Osteoblast (primary cell): ENCODE measurements at regions not wholly inside any gene's neighbourhood (a gene's known extent, or its start where the extent isn't known, plus 50 kb on each side); places are given as distances from the start of the nearest gene placed in this dataset.

Source experiments
- DNase-seq: peaks from one replicate; pipeline ENCODE4 v3.0.0; 2011; ENCODE audit warnings: low spot score, mixed read lengths; ENCODE audit not compliant: insufficient read length; ENCODE audit errors: missing footprints
- H2AFZ ChIP-seq: 2 replicates; pipeline ENCODE4 v1.6.0; 2011; ENCODE audit warnings: mild to moderate bottlenecking, low read length
- H3K27ac ChIP-seq: 2 replicates; pipeline ENCODE4 v1.5.1; 2011; ENCODE audit warnings: mild to moderate bottlenecking, low read depth, low read length, moderate library complexity
- H3K27me3 ChIP-seq: 2 replicates; pipeline ENCODE4 v1.6.0; 2012; ENCODE audit warnings: mild to moderate bottlenecking, control low read depth, inconsistent platforms, low read length, moderate library complexity; ENCODE audit not compliant: insufficient read depth
- H3K36me3 ChIP-seq: 2 replicates; pipeline ENCODE4 v1.5.1; 2011; ENCODE audit warnings: mild to moderate bottlenecking, low read length, control low read depth, moderate library complexity; ENCODE audit not compliant: insufficient read depth
- H3K4me1 ChIP-seq: 2 replicates; pipeline ENCODE4 v1.5.1; 2011; ENCODE audit warnings: mild to moderate bottlenecking, low read length, control low read depth, moderate library complexity; ENCODE audit not compliant: insufficient read depth
- H3K4me2 ChIP-seq: 2 replicates; pipeline ENCODE4 v1.6.0; 2011; ENCODE audit warnings: mild to moderate bottlenecking, low read length; ENCODE audit not compliant: insufficient read depth
- H3K4me3 ChIP-seq: fragments of 200-600 bp; sonication (generic); 3 replicates; pipeline ENCODE4 v1.5.1; 2012; ENCODE audit warnings: mild to moderate bottlenecking, low read length, inconsistent platforms; ENCODE audit not compliant: insufficient read depth
- H3K79me2 ChIP-seq: 2 replicates; pipeline ENCODE4 v1.6.0; 2012; ENCODE audit warnings: mild to moderate bottlenecking, low read length, control low read depth, inconsistent platforms; ENCODE audit not compliant: insufficient read depth
- H3K9me3 ChIP-seq: 2 replicates; pipeline ENCODE4 v1.5.1; 2011; ENCODE audit warnings: low read depth, low read length, control low read depth
- H4K20me1 ChIP-seq: 2 replicates; pipeline ENCODE4 v1.6.0; 2012; ENCODE audit warnings: mild to moderate bottlenecking, low read length, control low read depth; ENCODE audit not compliant: insufficient read depth
- TF ChIP-seq, protein P1 (sequence below): IDR thresholded peaks from 2 replicates; pipeline ENCODE4 v1.5.1; 2011; ENCODE audit warnings: mild to moderate bottlenecking, low read depth, low read length, moderate library complexity; ENCODE audit errors: extremely low read depth

DNA sequence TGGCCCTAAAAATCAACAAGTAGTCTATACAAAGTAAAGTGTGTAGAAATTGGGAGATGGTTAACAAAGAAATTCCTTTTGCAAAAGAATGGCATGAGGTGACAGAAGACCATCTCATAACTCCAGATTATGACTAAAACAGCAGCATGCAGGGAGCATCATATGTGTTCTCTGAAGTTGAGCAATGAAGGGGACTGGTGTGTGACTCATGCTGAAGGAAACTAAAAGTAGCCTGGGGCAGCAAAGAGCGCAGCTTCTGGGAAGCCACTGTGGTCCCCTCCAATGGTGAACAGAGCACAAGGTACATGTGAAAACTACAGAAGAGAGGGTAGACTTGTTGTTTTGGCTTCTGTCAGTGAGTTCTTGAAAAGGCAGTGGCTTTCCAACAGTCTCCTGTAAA is 133.4 kb downstream of the MACC1 start:
- DNase-seq = no peak
- no peak overlapping the region for H3K4me3 ChIP-seq

DNA sequence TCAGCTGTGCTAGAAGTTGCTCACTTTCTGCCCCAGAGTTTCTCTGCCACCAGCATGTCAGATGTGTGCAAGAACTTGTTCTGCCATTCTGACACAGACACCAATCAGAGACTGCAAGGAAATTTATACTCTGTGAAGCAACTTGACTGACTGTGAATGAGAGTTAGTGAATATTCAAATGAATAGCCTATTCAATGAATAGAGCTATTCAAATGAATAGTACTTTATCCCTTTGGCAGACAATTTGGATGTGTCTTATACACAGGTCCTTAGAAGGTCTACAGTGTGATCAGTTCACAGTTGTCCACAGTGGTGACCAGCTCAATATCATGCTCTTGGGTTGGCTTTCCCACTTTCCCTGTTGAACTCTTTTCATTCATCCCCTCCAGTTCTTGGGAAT is 138.1 kb downstream of the MACC1 start:
- H3K4me1 ChIP-seq = no peaks in the 10 kb centered on the region
- no peaks in the 10 kb centered on the region for H3K79me2 ChIP-seq
- no peaks in the 10 kb centered on the region for H4K20me1 ChIP-seq
- H3K4me2 ChIP-seq = no peak overlapping the region
- no peaks in the 10 kb centered on the region for H3K9me3 ChIP-seq
- TF ChIP-seq, protein P1, sequence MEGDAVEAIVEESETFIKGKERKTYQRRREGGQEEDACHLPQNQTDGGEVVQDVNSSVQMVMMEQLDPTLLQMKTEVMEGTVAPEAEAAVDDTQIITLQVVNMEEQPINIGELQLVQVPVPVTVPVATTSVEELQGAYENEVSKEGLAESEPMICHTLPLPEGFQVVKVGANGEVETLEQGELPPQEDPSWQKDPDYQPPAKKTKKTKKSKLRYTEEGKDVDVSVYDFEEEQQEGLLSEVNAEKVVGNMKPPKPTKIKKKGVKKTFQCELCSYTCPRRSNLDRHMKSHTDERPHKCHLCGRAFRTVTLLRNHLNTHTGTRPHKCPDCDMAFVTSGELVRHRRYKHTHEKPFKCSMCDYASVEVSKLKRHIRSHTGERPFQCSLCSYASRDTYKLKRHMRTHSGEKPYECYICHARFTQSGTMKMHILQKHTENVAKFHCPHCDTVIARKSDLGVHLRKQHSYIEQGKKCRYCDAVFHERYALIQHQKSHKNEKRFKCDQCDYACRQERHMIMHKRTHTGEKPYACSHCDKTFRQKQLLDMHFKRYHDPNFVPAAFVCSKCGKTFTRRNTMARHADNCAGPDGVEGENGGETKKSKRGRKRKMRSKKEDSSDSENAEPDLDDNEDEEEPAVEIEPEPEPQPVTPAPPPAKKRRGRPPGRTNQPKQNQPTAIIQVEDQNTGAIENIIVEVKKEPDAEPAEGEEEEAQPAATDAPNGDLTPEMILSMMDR = no peak
- H3K27me3 ChIP-seq = no peaks in the 10 kb centered on the region
- no peaks in the 10 kb centered on the region for H3K36me3 ChIP-seq
- no peak overlapping the region for H3K27ac ChIP-seq
- no peak overlapping the region for H2AFZ ChIP-seq
- no peak overlapping the region for H3K4me3 ChIP-seq
- no peak for DNase-seq

More for the DNA sequence above, 133.4 kb downstream of the MACC1 start:
- H3K4me2 ChIP-seq = no peak overlapping the region
- no peak overlapping the region for H3K27ac ChIP-seq
- no peaks in the 10 kb centered on the region for H3K4me1 ChIP-seq
- TF ChIP-seq, protein P1 = no peak
- no peaks in the 10 kb centered on the region for H3K79me2 ChIP-seq
- H3K36me3 ChIP-seq = no peaks in the 10 kb centered on the region
- no peak overlapping the region for H2AFZ ChIP-seq
- no peaks in the 10 kb centered on the region for H4K20me1 ChIP-seq
- H3K9me3 ChIP-seq = no peaks in the 10 kb centered on the region
- no peaks in the 10 kb centered on the region for H3K27me3 ChIP-seq

DNA sequence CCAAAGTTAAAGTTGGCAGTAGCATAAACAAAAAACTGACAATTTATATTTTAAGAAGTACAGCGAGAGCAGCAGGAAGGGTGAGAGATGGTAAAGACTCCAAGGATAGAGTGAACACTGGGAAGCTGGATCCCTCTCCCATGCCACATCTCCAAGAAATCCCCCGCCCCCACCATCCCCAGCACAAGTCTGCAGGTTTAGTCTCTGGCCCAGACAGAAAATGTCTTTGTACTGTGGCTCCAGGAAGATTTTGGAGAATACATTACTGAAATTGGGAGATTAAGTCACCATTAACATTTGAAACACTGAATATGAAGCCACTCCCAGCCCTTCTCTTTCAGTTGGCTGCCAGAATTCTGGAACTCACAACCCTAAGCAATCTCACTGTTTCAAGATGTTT is 140.3 kb downstream of the MACC1 start:
- DNase-seq = no peak
- Histone ChIP-seq H4K20me1 (no peaks in the 10 kb centered on the region), H3K4me3 (no peak overlapping the region), H3K36me3 (no peaks in the 10 kb centered on the region), H2AFZ (no peak overlapping the region), H3K27ac (no peak overlapping the region), H3K4me2 (no peak overlapping the region), H3K79me2 (no peaks in the 10 kb centered on the region), H3K4me1 (no peaks in the 10 kb centered on the region), H3K27me3 (no peaks in the 10 kb centered on the region), H3K9me3 (no peaks in the 10 kb centered on the region)
- TF ChIP-seq, protein P1 = no peak

DNA sequence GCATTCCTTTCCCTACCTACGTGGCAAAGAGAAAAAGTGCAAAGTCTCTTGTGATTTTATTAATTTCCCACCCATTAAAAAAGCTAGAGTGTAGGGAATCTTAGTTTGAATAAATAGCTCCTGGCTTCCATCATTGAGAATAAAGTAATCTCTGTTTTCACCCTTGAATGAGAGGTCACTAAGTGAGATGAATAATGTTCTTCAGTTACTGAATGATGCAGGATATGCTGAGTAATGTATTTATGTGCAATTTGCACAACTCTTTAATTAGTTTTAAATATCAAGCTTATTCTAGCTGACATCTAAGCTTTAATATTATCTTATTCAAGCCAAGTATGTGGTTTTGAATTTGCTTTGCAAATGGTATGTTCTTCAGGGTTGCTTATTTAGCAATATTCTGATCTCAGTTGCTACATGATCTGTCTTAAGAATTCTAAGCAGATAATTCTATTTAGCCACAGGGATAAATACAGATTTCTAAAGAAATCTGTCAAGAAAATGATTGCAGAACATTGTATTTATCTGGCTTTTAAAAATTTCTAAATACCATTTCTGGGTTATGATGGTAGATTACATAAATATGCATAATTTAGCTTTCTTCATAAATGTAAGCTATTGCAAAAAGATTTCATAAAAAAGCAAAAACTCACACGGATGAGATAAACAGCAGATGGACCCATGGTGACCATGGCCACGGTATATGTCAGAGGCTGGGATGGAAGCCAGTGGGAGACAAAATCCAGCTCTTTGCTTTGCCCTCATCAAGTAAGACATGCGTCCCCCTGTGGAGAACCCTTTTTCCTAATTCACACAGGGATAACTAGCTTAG is 141.0 kb downstream of the MACC1 start:
- no peak overlapping the region for H2AFZ ChIP-seq
- no peak overlapping the region for H3K4me3 ChIP-seq
- no peak overlapping the region for H3K27ac ChIP-seq
- no peaks in the 10 kb centered on the region for H3K36me3 ChIP-seq
- no peaks in the 10 kb centered on the region for H3K4me1 ChIP-seq
- H3K9me3 ChIP-seq = no peaks in the 10 kb centered on the region
- no peak for DNase-seq
- TF ChIP-seq, protein P1 = no peak
- H3K27me3 ChIP-seq = no peaks in the 10 kb centered on the region
- H4K20me1 ChIP-seq = no peaks in the 10 kb centered on the region
- H3K79me2 ChIP-seq = no peaks in the 10 kb centered on the region
- H3K4me2 ChIP-seq = no peak overlapping the region
